GM21576 (cell line): ENCODE measurements at regions not wholly inside any gene's neighbourhood (a gene's known extent, or its start where the extent isn't known, plus 50 kb on each side); places are given as distances from the start of the nearest gene placed in this dataset.

Source experiments
- ATAC-seq: cut with Tn5 transposase; IDR thresholded peaks from one replicate; pipeline ENCODE4 v1.9.1; 2021; ENCODE audit warnings: mild to moderate bottlenecking, moderate library complexity; ENCODE audit not compliant: unreplicated experiment

DNA sequence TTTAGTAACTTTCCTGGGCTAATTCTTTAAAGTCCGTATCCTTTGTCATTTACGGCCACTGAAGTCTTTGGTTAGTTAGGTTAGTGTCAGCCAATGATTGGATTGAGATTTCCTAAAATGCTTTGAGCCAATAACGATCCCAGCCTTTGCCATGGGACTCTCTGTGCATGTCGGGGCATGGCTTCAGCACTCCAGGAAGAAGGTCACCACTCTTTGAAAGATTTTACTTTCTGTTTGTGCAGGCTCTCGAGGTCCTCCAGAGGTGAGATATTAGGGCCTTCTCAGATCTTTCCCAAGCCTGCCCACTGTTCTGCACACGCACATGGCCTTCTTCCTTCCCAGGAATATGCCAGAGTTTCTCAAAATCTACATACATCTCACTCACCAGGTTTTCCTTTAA, 153.7 kb upstream of the ARGLU1 start:
- ATAC-seq: no peak

DNA sequence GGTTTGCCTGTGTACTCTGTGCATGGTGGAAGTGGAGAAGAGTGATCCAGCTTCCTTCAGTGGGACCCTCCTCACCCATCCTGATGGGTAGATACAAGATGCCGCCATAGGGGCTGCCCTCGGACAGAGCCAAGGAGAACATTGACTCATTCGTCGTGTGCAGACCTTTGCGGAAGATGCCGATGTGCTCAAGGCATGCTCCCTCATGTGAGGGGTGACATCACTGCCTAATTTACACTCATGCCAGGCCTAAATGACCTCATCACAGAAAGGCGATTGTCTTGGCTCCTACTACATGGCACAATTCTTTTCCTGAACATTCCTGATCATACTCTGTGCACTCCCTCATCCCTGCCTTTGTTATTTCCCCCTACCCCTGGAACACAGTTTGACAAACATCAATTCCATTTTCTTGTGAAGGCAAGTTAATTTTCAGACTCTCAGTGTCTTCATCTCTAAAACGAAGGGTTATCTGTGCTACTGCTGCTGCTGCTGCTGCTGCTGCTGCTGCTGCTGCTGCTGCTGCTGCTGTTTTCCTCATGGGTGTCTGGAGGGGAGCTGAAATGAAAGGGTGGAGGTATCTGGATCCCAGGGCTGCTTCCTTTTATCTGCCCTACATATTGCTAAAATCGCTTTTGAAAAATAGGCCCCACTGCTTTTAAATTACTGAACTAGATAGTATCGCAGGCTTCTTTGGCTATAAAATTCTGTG, 146.5 kb upstream of the ARGLU1 start:
- ATAC-seq: no peak

DNA sequence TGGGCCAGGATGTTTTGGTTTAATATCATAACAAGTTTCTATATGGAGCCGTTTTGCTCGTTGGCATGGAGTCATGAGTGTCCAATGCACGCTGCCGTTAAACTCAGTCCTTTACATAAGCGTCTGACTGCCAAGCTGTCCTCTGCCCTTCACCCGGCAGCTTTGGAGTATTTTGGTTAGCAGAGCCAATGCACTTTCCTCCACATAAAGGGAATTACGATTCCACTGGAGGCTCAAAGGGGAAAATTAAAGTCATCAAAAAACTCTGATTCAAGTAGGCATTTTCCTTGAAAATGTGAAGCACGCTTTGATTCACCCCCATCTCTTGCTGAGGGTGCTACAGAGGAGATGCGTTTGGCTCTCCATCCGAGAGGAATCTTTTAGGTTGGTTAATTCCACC, 144.4 kb upstream of the ARGLU1 start:
- ATAC-seq: no peak

DNA sequence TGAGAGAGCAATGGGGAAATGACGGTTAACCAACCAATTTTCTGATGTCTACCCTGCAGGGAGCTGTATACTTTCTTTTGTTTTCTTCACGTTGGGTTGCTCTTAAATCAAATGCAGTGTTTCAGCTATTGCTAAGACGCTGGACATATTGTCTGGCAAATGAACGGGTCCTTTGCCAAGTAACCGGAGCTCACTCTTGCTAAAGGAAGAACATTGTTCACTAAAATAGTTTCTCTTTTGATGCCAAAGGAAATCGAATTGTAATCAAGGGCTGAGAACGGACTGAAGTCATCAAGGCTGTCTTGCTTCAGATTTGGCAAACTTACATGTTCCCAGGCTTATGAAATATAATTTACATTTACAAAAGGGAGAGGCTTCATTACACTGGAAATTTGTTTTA, 142.3 kb upstream of the ARGLU1 start:
- ATAC-seq: no peak

DNA sequence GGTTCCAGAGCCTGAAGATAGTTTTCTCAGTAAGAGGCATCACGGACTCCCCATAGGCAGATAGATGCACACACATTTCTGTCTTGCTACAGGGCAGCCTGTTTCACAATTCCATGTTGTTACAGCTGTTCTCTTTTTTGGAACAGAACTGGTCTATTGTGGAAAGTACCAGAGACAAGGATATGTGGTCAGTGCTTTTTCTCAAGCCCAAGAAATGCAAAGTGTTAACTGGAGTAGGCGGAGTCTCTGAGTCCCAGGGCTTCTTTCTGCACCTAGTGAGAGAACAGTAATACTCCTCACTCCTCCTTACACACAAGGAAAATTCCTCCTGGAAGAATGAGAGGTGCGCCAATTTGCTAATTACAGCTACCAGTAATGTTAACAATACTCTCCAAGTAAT, 141.6 kb upstream of the ARGLU1 start:
- no peak for ATAC-seq

DNA sequence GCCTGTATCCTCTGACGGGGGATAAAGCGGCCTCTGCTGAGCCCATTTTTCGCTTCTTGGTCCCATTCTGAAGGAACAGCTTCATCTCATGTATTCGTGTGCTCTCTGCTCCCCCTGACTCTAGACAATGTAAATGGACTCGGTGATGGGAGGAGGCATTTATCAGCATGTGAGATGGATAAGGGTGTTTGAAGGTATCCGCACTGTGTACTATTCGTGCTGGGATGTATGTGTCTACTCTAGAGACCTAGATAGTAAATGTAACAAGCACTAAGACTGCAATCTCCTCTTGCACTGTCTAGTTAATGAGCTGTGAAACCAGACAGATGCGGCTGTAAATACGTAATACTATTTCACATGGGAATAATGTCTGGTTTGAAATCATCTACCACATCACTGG, 134.6 kb upstream of the ARGLU1 start:
- ATAC-seq: no peak

DNA sequence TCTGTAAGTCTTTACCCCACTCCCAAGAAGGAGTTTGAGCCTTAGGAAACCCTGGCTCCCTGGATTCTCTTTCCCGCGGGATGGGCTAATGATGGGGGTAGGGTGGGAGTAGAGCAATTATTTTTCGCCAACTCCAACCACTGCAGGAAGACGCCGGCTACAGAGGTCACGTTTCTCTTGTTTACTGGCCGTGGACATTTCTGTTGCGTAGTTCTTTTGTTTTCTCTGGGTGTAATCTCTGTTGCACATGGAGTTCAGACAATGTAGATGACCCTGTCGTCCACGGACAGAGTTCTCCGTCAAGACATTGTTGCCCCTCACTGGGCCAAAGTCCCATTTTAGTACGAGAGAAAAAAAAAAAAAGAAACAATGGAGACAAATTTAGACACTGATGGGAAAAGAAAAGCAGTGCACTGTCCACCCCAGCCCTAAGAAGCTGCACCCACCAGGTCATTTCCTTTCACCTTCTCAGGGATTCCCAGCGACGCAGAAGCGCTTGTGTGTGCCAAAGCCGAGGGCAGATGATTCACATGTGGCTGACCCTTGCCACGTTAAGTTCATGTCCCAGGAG, 133.9 kb upstream of the ARGLU1 start:
- ATAC-seq: no peak

DNA sequence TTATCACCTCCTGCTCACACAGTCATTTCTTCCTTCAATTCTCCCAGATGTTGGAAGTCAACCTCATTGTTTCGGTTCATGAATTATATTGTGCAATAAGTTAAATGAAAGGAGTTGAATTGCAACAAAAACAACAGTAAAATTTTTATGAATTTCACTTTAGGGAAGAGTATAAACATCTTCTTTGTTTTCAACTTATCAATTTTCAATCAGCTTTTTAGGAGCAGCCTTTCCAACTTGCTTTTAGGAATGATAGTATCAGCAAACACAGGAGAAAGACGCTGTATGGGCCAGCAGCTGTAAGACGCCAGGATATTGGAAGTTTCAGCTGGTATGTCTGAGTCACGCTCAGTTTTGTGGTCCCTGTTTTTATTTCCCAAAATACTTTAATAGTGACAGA, 132.5 kb upstream of the ARGLU1 start:
- no peak for ATAC-seq

DNA sequence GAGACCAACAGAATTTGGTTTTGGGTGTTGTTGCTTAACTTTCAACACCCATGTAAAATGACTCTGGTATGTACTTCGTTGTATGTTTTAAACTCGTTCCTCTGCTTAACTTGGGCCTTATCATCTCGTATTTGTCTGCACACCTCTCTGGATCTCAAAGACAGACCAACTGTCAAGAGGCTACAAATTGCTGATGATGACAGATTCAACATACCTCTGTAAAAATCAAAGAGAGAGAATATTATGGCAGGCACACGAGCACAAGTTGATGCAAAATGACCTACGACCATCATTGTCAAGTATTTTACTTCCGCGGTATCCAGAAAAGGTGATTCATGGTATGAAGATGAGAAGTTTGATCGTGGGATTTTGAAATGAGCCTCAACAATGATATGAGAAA, 132.1 kb upstream of the ARGLU1 start:
- no peak for ATAC-seq

DNA sequence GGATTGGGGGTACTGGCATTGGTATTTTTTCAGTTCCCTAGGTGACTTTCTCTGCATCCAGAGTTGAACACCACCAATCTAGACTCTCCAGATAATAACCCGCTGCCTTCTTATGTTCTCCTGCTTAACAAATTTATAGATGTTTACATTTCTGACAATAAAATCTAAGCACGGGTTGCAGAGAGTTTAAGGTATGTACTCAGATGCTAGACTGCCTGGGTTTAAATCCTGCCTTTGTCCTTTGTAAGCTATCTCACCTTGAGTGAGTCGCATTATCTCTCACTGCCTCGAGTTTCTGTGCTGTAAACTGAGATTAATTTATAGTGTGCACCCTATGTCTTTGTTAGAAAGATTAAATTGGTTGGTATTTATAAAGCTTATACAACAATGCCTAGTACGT, 131.4 kb upstream of the ARGLU1 start:
- ATAC-seq: no peak

DNA sequence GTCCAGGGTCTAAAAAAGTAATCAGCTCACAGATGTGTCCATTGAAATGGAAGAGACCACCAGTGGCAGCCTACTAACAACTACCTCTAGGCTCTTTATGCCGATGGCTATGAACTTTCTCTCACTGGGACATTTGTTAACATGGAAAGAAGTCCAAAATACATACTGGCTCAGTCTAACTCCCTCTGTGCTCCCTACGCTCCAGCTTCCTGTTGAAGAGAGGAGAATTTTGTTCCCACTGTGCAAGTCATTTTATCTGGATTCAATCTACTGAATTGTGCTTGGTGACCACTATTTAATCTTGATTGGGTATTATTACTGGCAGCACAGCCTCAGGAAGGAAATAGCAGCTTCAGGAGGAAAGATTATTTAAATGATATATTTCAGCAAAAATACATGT, 128.8 kb upstream of the ARGLU1 start:
- no peak for ATAC-seq

DNA sequence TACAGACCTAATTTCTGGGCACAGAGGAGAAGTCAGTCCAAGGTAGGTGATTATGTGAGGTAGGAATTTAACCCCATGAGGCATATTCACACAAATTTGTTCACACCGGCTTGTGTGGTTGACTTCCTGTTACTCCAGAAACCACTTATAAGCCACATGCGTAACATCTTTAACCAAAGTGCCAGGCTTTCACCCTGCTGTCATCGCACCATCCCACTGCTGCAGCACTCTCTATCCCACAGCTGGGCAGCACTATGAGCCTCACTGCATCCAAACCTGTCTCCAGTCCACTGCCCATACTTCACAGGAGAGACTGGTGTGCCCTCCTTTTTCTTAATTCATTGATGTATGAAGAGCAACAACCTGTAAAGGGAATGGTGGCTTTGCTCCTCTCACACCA, 128.2 kb upstream of the ARGLU1 start:
- ATAC-seq: no peak

DNA sequence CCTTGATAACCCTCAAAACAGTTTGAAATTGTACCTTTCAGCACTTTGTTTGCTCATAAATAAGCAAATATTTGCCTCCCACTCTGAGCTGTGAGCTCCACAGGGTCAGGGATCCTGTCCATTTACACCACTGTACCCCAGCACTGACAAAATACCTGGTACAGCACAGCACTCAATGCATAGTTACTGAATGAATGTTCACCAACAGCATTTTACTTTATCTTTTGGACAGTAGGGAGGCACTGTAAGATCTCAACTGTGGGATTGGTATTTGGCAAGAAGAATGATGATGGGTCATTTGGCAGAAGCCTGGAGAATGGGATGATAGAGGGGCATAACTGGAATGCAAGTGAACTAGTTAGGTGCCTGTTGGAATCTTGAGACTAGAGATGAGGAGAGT, 127.2 kb upstream of the ARGLU1 start:
- no peak for ATAC-seq

DNA sequence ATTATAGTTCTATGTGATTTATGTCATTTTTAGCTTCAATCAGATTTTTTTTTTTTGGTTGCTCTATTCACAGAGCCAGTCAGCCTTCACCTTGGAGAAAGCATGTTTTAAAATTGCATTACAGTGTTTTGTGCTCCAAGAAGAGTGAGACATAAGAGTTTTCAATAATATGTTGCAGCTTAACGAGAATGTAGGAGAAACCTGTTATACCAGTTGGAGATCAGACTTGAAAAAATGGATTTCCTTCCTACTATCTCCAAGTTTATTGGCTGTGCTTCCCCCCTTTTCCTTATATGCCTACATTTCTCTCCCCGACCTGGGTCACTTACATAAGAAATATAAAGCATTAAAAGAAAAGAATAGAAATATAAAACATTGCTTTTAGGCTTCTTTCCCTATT, 123.9 kb upstream of the ARGLU1 start:
- ATAC-seq: no peak

DNA sequence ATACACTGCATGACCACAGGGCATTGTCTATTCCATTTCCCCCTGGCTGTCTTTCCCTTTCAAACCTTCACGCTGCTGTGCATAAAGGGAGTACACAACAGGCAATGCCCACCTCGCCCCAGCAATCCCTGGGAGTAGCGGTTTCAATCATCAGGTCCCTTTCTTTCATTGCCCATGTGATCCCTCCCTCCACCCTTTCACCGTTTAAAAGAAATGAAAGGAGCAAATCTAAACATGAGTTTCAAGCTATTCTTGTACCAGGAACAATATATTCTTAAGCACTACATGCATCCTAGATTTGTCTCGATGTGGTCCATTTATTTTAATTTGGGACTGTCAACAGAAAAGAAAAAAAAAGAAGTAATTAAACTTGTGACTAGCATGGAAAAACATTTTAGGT, 123.4 kb upstream of the ARGLU1 start:
- ATAC-seq: no peak

DNA sequence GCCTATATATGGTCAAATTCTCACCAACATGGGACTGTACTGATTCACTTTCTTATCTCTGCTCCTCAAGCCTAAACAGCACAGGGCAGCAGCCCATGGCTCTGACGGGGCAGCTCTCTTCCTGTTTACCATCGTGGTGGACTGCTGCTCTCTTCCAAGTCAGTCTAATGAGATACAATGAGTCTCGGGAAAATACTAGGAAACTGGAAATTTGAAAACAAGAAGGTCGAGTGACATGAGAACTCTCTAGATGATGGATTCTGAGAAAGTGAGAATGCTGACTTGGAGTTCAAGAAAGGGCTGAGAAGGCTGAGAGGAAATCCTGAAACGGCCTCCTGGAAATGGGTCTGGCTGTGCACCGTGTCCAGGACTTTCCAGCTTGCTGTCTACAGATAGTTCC, 122.8 kb upstream of the ARGLU1 start:
- ATAC-seq: no peak

DNA sequence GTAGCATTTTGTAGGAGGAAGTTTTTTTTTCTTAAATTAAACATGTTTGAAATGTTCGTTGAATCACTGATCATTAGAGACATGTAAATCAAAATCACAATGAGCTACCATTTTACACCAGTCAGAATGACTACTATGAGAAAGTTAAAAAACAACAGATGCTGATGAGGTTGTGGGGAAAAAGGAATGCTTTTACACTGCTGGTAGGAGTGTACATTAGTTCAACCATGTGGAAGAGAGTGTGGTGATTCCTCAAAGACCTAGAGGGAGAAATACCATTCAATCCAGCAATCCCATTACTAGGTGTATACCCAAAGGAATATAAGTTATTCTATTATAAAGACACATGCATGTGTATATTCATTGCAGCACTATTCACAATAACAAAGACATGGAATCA, 122.0 kb upstream of the ARGLU1 start:
- ATAC-seq: no peak

DNA sequence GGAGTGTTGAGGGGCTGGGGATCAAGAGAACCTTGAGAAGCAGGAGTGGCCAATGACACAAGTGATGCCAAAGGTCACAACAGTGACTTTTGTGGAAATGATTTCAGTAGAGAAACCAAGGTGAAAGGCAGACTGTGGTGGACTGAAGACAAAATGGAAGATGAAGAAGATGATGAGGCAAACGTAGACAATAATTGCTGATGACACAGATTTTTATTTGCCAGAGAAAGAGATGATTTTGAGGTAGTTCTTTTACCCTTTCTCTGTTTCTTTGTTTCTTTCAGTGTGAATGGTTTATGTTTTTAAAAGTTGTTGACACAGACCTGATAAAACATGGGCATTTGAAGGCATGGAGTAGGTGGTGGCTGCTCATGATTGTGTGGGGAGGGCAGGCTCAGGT, 121.0 kb upstream of the ARGLU1 start:
- no peak for ATAC-seq

DNA sequence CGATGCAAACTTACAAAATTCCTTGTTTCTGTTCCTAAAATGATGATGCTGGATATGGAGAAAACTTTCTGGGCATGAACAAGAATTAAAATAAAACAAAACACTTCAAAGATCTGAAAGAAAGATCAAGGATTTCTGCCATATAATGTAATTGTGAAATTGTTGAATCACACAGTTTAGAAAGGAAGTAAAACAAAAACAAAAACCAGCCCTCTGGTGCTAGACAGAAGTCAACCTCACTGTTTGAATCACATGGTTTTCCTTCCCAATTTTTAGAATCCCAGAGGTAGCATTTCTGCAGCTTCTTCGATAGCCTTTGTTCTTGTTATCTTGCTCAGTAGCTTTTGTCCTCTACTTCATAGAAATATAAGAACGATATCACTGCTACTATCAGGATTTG, 118.2 kb upstream of the ARGLU1 start:
- no peak for ATAC-seq

DNA sequence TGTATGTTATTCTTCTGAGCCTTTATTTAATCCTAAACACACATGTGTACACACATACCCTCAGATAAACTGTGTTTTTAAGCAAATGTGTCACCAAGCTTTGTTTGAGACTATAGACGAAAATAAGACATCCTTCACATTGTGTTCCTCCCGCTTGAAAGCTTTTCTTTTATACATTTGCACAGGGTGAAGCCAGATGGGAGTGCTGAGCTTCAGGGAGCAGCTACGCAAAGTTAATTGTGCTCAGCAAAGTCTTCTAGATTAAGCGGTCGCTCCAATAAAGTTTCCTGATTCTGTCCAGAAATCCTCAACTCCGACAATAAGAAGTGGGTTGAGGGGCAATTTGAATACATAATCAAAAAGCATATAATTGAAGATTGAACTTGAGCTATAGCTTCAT, 117.2 kb upstream of the ARGLU1 start:
- no peak for ATAC-seq

DNA sequence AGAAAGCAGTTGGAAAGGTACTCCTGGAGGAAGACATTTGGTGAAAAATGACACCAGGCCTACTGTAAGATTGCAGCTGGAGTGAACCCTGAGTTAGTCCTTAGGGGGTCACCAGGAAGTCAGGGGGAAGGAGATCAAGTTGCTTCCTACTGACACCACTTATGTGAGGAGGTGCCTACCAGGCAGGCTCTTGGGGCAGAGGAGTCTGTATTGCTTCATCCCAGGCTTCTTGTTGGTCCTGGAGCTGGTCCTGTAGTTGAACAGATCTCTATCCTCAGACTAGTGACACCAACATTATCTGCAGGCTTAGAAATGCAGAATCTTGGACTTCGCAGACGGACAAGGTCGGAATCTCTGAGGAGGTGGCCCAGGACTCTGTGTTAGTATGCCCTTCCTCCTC, 116.0 kb upstream of the ARGLU1 start:
- no peak for ATAC-seq

DNA sequence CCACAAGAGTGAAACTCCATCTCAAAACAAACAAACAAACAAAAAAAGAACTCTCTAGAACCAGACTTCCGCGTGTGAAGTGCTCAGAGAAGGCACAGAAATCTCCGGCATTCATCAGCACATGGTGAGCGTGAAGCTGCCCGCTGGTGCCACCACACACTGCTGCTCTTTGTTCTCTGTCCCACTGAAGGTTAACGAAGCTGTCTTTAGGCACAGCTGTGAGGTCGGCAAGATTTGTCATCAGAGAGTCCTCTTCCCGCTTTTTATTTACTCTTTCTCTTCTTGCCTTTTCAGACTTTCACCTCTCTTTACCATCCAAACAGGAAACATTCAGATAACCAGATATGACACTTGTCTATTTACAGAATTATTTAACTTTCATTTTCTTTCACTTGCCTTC, 115.2 kb upstream of the ARGLU1 start:
- no peak for ATAC-seq

DNA sequence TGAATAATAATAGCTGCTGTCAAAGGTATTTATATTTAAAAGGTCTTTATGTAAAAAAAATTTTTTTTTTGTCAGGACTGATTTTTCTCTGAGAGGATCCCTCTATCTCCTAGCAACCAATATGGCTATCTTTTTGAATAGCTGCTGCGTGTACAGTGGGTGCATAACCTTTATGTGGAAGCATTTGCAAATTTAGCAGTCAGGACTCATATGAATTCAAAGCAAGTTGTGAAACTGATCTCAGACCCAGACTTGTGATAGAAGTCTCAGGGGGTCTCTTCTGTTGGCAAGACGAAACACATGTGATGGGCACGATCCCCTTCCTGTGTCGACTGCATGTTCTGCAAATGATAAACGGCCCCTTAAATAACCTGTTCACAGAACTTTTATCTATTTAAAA, 114.1 kb upstream of the ARGLU1 start:
- ATAC-seq: no peak
